ENCODE measurements at regions not wholly inside any gene's neighbourhood (a gene's known extent, or its start where the extent isn't known, plus 50 kb on each side); places are given as distances from the start of the nearest gene placed in this dataset.

- TF ChIP-seq POLR2A (IDR thresholded peaks at IDR 0.05) (no peak), CTCF (IDR thresholded peaks at IDR 0.05) (no peak)
Measured at GRCh38 chr13:44044547-44045179, 165.0 kb downstream of the LACC1 start.
